GM19397 (cell line): ENCODE measurements at regions not wholly inside any gene's neighbourhood (a gene's known extent, or its start where the extent isn't known, plus 50 kb on each side); places are given as distances from the start of the nearest gene placed in this dataset.

ENCODE experiments used
- ATAC-seq: cut with Tn5 transposase; IDR thresholded peaks from one replicate; pipeline ENCODE4 v1.9.1; 2021; ENCODE audit warnings: mild to moderate bottlenecking, moderate library complexity; ENCODE audit not compliant: unreplicated experiment

DNA sequence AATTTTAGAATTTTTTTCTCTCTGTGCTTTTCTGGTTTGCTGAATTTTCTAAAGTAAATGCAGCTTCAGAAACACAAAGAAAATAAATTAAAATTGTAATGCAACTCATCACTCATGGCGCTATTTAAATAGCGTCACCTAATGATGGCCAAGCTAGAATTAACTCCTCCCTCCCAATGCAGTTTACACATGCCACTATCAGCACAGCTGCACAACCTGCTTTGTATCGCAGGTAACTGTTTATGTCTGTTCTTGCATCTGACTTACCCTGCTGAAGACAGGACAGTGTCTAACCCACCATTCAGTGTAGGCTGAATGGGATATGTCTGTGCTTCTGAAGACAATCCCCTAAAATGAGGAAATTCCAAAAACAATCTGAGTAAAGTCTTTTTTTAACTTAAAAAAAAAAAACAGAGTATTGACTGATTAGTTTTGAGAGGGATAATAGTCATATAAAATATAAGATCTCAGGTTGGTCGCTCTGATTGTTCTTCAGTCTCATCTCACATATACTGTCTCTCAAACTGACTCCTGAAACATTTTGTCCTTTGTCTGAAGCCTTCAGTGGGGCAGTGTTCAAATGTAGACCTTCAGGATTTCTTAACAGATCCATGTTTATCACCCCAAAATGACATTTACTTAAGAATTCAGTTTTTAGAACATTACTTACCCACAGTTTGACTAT is 271.4 kb downstream of the ZEB2 start:
- no peak for ATAC-seq

DNA sequence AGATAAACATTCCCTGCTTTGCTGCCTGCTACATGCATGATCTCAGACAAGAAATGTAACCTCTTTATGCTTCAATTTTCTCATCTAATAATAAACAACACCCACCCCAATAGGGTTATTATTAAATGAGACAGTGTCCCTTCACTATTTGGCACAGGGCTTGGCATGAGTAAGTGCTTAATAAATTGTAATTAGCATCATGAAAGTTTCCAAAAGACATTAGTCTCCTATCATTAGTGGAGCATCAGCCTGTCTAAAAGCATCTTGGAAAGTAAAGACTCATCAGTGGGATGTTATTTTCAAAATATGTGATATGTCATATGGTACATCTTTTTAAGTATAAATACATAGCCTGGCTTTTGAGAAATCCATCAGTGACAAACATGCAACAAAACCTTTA is 275.0 kb downstream of the ZEB2 start:
- no peak for ATAC-seq

DNA sequence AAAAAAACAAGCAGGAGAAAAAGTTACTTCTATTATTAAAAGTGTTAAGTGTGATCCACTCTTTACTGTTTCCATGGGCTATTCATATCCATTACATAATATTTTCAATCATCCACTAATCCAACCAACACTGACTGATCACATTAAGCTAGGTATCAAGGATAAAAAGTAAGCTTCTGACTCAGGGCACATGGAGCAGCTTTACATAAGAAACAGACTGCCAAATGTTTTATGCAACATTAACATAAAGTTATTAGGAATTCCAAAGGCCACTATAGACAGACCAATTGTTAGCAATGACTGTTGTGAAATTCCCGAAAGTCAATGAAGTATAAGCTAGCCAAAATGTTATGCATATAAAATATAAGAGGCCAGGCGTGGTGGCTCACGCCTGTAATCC is 277.6 kb downstream of the ZEB2 start:
- no peak for ATAC-seq

DNA sequence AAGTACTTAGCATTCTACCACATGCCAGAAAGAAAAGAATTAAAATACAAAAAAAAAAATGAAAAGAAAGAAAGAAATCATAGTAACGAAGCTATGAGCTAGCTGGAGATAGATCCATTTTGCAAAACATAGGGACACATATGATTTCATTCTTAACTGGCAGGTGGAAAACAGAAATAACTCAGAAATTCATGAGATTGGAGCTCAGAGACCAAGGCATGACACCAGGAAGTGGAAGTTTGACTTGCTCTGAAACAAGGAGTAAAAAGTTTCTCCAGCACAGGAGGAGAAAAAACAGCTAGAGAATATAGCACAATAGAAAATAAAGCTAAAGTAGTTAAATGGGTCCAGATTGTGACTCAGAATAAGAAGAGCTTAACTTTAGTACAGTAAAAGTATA is 278.1 kb downstream of the ZEB2 start:
- no peak for ATAC-seq

DNA sequence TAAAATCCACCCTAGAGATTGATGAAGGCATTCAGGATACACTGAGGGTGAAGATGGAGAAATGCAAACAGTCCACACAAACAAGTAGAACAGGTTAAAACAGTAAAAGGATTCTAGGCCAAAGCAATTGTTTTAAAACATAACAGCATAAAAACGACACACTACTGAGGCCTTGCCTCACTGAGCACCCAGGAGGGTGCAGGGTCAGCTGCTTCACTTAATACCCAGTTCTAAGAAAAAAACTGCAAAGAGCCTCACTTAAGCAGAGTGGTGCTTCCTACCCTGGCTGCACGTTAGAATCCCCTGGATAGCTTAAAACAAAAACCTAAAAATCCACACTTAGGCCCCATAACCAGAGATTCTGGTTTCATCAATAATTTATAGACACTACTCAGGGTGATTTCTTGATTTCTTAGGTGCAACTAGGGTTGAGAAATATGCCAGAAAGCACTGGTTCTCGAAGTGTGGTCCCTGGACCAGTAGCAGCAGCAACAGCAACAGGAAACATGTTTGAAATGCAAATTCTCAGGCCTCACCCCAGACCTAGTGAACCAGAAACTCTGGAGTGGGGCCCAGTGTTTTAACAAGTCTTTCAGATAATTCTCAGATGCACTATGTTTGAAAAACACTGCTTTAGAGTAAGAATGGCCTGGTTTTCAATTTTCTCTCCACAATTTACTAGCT is 279.1 kb downstream of the ZEB2 start:
- peak; percentile 85 for ATAC-seq

DNA sequence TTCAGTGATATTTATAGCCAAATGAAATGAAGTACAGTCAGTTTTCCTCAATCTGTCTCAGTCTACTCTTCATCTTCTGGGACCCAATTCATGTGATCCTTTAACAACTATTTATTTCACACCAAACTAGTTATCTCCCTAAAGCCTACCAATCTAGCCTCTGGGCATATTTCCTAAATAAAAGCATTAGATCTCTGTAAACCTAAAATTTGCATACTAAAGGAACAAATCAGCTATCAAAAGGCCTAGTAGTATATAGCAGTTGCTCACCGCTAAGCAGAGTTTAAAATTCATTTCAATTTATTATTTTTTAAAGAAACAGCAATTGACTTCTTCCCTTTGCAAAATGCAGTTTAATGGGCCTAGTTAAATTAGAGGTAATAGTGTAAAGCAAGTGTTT is 280.2 kb downstream of the ZEB2 start:
- no peak for ATAC-seq

DNA sequence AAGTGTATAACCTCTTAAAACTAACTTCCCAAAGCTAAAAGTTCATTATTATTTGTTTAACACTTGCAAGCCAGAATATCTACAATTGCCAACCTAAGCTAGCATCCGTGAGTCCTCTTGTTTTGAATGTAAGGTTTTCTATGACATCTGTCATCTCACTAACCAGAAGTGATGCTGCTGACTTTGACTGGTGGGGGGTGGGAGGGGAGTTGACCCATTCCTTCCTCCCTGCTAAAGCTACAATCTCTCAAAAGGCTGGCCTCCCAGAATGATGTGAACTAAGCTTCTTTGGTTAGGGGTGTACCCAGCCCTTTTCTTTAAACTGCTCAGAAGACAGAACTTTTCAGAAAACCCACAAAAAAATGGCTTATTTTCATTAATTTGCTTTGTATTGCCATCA is 280.6 kb downstream of the ZEB2 start:
- ATAC-seq: no peak

DNA sequence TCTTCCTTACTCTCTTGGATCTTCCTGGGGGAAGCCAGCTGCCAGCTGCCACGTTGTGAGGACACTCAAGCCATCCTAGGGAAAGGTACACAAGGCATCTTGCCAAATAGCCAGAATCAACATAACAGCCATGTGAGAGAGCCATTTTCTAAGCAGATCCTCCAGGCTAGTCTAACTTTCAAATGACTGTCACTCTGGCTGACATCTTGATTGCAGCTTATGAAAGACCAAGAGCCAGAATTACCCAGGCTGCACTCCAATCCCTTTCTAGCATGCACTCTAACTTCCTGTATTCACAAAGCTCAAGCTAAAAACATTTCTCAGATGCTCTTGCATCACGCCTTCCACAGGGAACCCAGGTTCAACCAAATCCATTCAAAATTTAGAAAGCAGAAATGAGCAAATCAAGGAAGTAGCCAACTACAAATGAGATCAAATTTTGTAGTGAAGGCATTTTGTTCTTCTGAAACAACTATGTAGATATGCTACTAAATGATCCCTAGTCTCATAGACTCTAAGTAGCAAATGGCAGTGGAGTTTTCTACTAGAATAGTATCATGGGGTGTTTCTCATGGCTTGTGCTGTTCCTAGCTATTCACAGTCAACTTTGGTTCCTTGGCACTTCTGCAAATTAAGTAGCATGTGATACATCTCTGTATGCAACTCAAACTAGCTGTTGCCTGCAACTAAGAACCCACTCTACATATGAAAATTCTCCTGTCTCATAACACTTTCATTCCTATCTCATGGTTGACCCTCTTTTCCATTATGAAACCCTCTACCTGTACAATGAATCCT is 281.9 kb downstream of the ZEB2 start:
- no peak for ATAC-seq

DNA sequence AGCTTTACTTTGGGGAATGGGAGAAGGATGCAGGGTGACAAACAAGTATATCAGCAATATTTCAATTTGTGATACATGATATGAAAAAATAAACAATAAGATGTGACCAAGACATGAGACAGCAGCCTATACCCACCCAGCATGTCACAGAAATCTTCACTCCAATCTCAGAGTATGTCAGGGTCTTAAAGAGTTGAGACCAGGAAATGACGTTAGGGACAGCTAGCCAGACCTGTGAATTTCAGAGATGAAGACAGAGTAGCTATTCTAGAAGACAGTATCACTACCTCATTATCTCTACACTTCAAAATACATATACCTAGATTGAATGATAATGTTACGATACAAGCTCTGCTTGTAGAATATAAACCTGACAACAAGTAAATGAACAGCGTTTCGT is 282.8 kb downstream of the ZEB2 start:
- ATAC-seq: no peak

DNA sequence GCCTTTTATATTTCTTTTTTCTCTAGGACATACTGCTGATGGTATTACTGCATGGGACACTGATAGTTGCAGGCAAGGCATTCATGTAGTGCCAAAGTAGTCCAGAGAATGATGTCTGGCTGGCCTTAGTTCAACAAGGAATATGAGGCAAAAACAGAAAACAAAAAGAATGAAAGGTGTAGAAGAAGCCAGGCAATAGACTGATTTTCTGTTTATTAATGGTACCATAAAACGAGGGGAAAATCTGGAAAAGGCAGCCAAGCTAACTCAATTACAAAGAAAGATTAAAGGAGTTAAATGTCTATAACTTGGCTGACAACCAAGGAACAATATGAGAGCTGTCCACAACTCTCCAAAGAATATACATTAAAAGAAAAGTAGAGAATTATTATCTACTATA is 284.9 kb downstream of the ZEB2 start:
- no peak for ATAC-seq

DNA sequence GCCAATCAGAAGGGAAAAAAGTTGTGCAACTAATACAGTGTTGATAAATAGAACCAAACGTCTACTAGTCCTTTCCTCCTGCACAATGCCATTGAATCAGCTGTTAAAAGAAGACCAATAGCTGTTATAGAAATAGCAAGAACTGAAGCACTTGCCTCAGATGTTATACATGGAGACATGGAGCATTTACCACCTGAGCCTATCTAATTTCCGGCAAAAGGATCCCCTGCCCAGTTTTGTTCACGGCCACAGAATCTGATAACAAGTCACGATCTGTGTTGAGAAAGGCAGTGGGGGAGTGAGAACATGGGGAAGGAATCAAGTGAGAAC is 285.4 kb downstream of the ZEB2 start:
- ATAC-seq: no peak

DNA sequence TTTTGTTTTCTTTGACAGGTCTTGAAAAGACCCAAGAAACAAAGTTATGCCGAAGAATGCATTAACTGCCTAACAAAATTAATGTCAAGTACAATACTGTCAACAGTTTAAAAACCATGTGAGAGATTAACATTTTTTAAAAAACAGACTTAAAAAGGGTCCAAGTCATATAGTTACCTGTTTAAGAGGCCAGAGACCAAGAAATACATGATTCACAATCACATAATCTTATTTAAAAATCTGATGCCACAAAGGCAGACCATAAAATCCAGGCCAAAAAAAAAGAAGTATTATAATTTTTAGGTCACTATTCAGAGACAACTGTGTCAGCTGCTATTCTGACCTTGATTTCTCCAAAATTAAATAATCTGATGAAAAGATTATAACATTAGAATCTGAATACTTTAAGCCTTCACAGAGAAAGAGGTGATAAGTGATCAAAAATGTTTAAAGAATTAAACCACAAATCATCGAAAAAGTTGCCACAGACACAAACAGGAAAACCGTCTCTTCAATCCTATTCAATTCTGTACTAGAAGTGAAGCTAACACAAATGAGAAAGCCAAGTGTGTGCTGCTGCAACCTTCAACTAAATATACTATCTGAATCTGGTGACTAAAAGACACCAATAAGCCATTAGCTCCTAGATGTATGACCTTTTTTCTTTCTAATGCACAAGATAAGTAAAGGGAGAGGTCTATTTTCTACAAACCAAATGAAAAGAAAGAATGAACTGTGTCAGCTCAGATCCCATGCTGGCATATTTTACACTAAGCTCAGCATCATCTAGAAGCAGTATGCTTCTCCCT is 286.0 kb downstream of the ZEB2 start:
- no peak for ATAC-seq

DNA sequence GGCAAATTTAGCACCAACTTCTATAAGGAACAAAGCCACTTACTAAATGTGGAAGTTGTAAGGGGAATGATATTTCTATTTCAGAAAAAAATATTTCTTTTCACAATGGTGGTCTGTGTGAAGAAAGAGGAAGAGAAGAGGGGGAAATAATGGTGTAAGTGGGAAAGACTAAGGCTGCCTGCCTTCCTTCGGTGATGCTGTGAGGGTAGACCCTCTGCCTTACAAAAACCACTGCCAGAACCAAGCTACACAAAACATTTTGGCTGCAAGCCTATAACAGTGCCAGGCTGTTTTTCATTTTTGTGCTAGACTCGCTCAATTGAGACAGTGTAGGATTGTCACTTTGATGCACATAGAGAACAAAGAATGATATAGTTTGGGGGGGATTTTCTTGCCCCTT is 286.6 kb downstream of the ZEB2 start:
- no peak for ATAC-seq

DNA sequence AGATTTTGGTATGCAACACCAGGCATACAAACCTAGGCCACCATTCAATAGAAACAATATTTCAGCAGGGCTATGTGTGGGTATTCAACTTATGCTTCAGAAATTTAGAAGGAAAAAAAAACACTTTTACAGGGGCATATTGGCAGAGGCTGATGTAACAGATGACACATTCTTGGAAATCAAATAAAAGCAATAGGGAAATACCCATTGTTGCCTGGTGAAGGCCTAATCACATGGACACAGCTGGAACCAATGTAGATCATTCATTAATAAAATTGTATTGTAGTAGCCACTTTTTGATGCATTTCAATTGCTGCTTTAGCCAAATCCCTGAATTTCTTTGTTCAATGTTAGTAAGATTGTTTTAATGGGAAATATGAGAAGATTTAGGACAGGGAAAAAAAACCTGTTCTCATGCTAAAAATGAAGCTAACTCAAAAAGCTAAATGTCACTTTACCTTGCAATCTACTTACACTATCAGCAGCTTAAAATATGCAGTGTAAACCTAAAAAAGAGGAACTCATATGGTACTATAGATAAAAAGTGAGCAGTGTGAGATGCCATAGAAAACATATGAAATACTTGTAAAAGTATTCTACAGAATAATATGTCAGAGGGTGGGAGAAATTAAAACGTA is 289.4 kb downstream of the ZEB2 start:
- ATAC-seq: no peak

DNA sequence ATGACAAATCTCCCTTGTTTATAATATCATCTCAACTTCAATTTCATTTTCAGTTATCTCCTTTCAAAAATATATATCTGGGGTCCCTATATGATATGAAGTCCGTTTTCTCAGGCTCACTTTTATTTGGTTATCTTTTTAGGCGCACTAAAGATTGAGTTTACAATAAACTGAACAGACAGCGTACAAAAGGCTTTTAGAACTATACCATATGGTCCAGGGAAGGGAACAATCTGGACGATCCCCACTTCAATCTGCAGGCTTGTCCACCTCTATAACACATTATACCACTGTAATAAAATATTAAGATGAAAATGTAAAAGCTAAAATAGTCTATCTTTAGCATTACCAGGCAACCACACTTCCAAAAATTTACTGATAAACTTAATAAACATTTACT is 289.9 kb downstream of the ZEB2 start:
- ATAC-seq: no peak

DNA sequence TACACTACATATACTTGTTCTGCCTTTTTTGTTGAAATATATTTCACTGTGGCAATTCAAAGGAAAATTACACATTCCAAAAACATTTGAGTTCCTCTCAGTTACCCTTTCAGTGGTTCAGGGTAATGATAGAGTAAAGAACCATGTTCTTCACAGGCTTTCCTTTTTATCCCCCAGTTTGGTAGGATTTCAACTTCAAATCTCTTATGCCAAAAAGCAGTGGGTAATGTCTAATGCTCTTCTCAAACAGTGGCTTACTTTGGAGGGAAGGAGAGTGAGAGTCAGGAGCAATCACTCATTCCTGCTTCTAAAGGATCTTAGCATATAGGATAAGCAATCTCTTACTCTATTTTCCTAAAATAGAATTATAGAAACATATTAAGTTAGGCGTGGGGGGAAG is 290.6 kb downstream of the ZEB2 start:
- ATAC-seq: no peak

DNA sequence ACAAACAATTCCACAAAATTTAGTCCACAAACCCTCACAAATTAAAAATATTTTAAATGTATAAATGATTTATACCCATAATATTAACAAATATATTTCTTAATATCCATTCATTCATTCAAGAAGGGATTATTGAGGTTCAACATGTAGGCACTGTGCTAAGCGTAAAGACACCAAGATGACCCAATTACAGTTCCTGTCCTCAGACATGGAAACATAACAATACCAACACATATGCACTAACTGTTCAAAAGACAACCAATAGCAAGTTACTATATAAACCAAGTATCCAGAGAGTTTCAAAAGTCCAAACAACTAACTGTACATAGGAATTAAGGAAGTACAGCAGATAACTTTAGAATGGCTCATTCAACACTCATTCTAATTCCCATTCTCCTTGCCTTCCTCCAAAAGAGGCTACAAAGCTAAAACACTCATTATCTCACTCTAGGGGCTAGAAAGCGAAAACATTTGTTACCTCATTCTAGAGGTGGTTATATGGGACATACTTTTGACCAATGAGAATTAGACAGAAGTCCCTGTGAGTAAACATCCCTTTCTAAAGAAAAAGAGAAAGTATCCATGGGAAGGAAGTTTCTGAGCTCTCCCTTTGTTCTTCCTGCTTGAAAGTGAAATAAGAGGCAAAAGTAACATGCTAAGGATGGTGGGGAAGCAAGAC is 292.4 kb downstream of the ZEB2 start:
- ATAC-seq: no peak

DNA sequence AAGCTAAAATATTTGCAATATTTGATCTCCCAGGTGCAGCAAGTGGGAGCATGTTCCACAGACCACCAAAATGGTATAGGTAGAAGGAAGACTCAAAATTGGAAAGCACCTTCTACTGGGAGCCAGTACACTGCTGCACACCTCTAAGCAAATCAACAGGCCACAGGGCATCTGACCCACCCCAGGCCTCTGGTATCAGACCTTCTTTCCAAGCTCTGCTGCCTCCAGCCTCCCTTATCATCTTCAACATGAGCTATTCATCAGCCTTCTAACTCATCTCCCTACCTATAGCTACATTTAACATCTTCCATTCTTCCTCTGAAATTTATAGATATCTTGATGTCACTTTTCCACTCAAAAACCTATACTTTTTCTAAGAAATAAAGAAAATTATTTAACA is 294.8 kb downstream of the ZEB2 start:
- no peak for ATAC-seq

DNA sequence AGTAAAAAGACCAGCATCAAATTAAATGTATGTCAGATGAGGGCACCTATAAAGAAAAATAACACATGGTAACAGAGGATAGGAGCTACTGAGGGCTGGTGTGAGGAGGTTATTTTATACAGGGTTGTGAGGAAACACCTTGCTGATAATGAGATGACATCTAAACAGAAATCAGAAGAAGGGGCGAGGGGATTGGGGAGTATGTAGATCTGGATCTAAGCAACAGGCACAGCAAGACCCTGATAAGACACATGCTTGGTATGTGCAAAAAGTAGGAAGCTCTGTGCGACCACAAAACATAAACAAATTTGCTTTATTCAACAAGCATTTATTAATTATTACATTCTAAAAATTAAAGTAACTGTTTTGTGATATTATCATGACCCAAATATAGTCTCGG is 295.4 kb downstream of the ZEB2 start:
- ATAC-seq: no peak

DNA sequence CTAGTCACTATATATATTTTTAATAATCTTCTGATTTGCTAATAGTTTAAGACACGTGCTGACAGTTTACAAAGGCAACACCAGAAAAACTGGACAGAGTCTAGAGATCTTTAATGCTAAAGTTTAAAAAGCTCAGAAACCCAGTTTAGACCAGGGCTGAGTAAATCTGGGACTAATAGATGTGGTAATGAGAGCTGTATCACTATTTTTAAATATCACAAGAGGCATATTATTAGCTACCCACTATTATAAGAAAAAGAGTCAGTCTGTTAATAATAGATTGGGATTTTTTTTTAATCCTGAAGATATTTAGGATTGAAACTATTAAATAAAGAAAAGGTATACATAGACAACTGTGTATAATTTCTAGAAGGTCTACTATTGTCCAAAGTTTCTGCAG is 299.9 kb downstream of the ZEB2 start:
- no peak for ATAC-seq
